DMS79 treated with DMSO at 0.1 percent for 48 hours (cell line): ENCODE measurements at regions not wholly inside any gene's neighbourhood (a gene's known extent, or its start where the extent isn't known, plus 50 kb on each side); places are given as distances from the start of the nearest gene placed in this dataset.

ENCODE experiments used
- DNase-seq: peaks from one replicate; lab custom pipeline; 2025; lab: John Stamatoyannopoulos, UW

- no peak for DNase-seq
These were observed 598.1 kb upstream of the ADGRL4 start for GRCh38 chr1:79604490-79605198.

- DNase-seq, result no peak
These were observed 597.3 kb upstream of the ADGRL4 start for GRCh38 chr1:79603843-79604242.

- no peak for DNase-seq
These were observed 592.7 kb upstream of the ADGRL4 start for GRCh38 chr1:79599257-79599656.

DNA sequence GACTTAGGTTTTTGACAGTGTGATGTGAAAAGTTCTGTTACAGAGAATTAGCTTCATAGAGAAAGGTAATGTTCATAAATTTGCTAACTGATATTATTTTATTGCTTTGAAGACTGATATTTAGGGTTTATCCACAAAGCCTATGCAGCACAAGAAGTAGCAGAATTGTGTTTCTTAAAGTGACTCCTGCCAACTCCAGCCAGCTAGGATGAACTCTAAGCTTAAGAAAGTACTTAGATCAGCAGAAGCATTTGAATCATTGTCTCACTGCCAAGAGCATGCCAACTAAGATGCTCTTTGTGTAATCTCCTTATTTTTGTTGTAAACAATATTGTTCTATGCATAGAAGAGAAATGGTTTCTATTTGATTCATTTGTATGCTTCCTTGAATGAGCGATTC is 589.4 kb upstream of the ADGRL4 start:
- no peak for DNase-seq

DNA sequence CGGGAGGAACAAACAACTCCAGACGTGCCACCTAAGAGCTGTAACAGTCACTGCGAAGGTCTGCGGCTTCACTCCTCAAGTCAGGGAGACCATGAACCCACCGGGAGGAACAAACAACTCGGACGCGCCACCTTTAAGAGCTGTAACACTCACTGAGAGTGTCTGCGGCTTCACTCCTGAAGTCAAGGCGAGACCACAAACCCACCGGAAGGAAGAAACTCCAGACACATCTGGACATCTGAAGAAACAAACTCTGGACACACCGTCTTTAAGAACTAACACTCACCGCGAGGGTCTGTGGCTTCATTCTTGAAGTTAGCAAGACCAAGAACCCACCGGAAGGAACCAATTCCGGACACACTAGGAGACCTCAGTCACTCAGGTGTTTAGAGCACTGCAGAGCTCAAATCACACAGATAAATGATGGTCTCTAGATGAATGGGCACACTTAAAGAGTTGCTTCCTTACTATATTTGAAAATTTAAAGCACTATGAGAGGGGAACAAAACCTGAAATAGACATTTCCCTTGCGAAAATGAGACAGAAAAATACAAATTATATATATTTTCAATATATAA is 587.7 kb upstream of the ADGRL4 start:
- no peak for DNase-seq

DNA sequence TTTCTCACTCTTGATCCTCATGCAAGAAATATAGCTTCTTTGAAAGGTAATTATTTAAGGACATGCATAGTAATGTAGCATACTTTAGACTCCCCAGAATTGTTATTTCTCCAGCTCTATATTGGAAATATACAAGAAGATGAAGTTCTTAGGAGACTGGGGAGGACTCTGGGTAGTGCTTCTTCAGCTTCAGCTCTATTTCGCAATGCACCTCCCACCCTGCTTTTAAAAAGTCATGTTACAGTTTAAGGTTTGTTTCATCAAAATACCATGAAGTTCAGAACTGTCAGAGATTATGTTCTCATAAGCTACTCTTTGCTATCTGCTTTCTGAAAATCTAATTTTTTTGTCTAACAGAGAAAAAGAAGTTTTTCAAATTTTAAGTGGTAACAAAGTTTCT is 586.2 kb upstream of the ADGRL4 start:
- DNase-seq, result no peak

GRCh38 chr1:79588719-79589118 is 582.2 kb upstream of the ADGRL4 start:
- no peak for DNase-seq

GRCh38 chr1:79587229-79587628 is 580.7 kb upstream of the ADGRL4 start:
- no peak for DNase-seq

GRCh38 chr1:79585801-79586200 is 579.3 kb upstream of the ADGRL4 start:
- no peak for DNase-seq

- DNase-seq, result no peak
These were observed 568.9 kb upstream of the ADGRL4 start for GRCh38 chr1:79575424-79575823.

DNA sequence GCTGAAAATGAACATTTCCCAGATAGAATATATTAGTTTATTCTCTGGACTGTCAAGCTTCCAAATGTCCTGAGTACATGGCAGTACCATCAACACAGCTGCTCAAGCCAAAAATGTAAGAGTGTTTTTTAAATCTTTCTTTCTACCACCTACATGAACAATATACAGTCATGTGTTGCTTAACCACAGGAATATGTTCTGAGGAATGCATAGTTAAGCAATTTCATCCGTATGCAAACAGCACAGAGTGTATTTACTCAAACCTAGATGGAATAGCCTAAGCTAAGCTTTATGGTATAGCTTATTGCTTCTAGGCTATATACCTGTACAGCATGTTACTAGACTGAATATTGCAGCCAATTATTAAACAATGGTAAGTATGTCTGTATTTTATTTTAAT is 561.9 kb upstream of the ADGRL4 start:
- no peak for DNase-seq

DNA sequence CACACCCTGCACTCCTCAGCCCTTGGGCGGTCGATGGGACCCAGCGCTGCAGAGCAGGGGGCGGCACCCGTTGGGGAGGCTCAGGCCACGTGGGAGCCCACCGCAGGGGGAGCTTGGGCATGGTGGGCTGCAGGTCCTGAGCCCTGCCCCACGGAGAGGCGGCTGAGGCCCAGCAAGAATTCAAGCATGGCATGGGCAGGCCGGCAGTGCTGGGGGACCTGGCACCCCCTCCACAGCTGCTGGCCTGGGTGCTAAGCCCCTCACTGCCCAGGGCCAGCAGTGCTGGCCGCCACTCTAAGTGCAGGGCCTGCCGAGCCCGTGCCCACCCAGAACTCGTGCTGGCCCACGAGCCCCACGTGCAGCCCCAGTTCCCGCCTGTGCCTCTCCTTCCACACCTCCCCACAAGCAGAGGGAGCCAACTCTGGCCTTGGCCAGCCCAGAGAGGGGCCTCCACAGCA is 555.0 kb upstream of the ADGRL4 start:
- DNase-seq, result no peak

DNA sequence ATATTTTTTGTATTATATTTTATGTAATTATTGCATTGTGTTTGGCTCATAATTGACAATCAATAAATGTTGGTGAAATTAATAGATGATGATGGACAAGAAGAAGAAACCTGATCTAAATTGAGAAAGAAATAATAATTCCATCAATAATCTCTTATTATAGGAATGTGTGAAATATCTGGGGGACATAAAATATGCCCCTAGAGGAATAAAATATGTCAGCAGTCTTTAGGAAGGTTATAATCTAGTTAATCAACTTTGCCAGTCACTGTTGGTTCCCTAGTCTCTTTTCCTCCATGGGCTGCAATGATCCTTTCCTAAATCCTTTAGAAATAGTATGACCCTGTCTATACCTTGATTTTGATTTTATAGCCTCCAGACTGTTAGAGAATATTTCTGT is 549.7 kb upstream of the ADGRL4 start:
- no peak for DNase-seq

- no peak for DNase-seq
These were observed 548.2 kb upstream of the ADGRL4 start for GRCh38 chr1:79554688-79555087.

- no peak for DNase-seq
These were observed 544.8 kb upstream of the ADGRL4 start for GRCh38 chr1:79551321-79551720.

GRCh38 chr1:79550402-79550801 is 543.9 kb upstream of the ADGRL4 start:
- no peak for DNase-seq

DNA sequence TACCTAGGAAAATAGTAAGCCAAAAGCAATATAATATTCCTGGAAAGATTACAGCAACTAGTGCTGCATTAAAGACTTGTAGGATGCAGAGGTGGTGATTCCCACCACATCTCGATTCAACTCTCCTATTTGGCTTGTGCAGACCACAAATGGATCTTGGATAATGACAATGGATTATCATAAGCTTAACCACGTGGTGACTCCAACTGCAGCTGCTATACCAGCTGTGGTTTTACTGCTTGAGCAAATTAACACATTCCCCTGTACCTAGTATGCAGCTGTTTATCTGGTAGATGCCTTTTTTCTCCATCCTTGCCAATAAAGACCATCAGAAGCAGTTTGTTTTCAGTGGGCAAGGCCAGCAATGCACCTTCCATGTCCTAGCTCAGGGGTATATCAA is 542.7 kb upstream of the ADGRL4 start:
- DNase-seq, result no peak

GRCh38 chr1:79547514-79547913 is 541.0 kb upstream of the ADGRL4 start:
- DNase-seq, result no peak

DNA sequence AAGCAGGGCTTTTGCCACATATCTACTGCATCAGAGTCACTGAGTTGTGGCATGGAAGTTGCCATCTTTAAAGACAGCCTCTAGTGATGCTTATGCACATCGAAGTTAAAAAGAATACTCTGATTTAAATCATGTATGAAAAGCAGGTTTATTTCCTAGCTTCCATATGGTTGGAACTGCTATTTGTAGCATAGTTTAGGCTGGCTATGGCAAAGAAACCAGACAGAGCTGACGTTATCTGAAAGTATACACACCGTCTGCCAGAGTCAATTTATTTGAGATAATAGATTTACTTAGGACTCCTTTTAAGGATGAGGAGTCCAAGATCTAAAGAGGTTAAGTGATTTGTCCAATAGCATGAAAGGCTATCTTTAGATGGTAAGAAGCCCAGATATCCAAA is 536.9 kb upstream of the ADGRL4 start:
- DNase-seq, result no peak

DNA sequence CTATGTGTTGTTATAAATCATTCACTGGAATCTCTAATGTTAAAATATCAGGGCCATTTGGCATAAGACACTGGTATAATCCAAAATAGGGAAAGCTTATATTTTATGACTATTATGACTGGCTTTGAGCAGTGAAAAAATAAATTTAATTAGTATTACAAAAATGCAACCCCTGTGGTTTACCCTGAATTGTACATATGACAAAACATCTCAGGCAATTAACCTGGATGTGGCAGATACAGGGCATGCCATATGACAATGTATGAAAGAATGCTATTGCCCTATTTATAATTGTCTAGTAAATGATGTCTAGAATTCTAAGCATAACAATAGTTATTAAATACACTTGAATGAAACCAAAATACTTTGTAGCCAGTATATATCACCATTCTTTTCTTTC is 532.5 kb upstream of the ADGRL4 start:
- no peak for DNase-seq

DNA sequence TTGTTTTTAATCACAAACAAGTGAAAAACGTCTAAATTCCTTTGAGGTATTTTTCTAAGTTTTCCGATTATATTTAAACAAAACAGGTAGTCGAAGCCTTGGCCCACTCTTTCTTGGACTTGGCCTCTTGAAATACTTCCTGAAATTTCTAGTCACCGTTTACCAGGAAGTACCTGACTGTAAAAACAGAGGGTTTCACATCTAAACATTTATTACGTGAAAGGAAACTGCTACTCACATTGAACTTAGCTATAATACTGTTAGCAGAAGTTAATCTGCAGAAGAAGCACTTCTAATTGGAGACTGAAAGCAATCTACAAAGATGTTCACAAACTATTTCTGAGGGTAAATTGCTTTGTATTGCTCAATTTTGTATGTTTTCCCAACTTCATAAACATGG is 526.0 kb upstream of the ADGRL4 start:
- DNase-seq, result no peak

DNA sequence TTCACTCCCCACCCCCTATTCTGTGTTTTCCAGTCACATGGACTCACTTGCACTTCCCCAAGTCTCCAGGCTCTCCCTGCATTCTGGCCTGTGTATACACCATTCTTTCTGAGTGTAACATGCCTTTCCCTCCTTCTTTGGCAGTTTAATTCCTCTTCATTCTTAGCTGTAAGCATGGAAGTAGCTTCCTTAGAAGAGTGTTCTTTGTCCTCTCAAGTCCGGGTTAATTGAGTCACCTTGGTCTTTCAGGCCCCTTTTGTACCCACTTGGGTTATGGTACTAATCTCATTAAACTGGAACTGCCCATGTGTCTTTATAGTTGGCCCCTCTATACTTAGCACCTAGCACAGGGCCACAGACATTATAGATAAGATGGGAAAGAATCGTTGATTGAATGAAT is 525.3 kb upstream of the ADGRL4 start:
- no peak for DNase-seq

DNA sequence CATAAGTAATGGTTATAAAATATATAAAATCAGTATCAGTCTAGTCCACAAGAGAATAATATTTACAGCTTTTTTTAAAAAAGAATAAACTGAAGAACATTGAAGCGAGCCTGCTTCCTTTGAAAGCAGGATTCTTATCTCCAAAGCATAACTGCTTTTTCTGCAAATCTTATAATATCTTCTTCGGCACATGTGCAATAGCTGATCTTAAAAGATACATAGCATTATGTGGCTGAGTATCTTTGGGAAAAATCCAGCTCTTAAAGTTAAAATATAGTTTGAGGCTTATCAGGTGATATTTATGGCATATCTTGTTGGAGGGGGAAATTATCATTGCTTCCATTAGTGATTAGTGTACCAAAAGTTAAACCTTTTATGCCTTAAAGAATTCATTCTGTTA is 523.9 kb upstream of the ADGRL4 start:
- DNase-seq, result no peak

DNA sequence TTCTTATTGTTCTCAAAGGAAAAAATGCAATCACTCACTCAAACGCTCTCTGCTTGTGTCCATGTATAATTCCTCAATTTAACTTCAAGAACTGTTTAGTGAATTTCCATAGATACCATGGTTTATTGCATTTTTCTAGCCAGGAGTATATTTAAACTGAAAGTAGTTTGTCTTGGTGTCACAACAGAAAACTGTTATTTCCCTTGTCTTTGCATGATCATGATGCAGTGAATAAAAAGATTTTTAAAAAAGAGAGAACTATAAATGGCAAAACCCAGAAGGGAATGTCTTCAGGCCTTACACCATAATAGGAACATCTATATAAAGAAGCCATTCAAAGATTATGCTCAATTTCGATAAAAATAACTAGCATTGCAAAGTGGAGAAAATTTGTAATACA is 523.5 kb upstream of the ADGRL4 start:
- no peak for DNase-seq
